Hematopoietic multipotent progenitor cell (in vitro differentiated cells): ENCODE measurements at regions not wholly inside any gene's neighbourhood (a gene's known extent, or its start where the extent isn't known, plus 50 kb on each side); places are given as distances from the start of the nearest gene placed in this dataset.
A peak's percentile ranks its signal among the peaks of the same experiment; 100 is the strongest.
"Not testable (repeated sequence)": the region's sequence is repeated elsewhere in the genome, so short reads cannot be mapped to it uniquely, and the experiment has no call there.

Source experiments
- DNase-seq, 3 donors: peaks; one replicate each; pipeline ENCODE4 v3.0.0-alpha.2; 2011 to 2015; ENCODE audit warnings: low read depth in 2 of 3, low spot score in 2 of 3

- no peak for DNase-seq
These were observed 1511.0 kb upstream of the ADGRL3 start for GRCh38 chr4:59689149-59689548.

- DNase-seq = no peak
These were observed 1504.6 kb upstream of the ADGRL3 start for GRCh38 chr4:59695355-59696053.

DNA sequence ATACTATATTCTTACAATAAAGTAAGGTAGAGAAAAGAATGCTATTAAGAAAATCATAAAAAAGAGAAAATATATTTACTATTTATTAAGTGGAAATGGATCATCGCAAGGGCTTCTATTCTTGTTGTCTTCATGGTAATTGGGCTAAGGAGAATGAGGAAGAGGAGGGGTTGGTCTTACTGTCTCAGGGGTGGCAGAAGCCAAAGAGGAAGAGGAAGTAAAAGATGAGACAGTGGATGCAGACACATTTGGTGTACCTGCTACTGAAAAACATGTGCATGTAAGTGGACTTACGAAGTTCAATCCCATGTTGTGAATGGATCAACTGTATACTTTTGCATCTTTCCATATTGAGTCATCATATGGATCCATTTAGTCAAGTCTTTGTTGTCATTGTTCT lies 1502.1 kb upstream of the ADGRL3 start:
- DNase-seq = peak in 1 of 3 donors; percentile 1

DNA sequence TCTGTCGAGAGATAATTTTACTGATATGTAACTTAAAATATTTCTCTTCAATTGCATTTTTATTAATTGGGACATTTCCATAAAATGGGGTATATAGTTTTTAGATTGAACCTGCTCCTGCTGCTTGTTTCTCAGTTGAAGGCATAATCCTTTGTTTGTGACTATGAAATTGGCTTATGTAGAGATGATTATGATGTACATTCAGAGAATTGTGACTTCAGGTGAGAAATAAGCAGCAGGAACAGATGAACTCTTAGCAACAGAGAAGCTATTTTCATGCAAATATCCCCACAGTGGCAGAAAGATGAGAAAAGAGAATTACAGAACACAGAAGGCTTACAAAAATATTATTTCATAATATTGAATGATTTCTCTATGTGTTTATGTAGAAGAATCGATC lies 1499.5 kb upstream of the ADGRL3 start:
- no peak for DNase-seq

GRCh38 chr4:59704616-59705015 lies 1495.5 kb upstream of the ADGRL3 start:
- DNase-seq = peak in 2 of 3 donors; percentile 75 to 82

DNA sequence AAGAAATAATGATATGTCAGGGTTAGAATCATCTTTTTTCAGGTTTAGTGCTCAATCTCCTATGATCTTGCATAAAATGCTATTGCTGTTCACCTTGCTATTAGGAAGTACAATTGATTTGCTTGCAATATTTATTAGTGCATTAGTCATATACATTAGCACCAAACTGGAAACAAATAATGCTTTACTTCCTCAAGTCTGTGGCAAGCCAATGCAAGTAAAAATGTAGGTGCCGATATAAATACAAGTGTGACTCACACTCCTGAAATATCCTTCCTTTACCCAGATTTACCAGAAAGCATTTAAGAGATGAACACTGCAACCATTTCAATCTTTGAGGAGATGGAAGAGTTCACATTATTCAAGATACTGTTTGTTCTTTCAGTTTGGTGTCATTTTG lies 1487.7 kb upstream of the ADGRL3 start:
- DNase-seq = no peak

DNA sequence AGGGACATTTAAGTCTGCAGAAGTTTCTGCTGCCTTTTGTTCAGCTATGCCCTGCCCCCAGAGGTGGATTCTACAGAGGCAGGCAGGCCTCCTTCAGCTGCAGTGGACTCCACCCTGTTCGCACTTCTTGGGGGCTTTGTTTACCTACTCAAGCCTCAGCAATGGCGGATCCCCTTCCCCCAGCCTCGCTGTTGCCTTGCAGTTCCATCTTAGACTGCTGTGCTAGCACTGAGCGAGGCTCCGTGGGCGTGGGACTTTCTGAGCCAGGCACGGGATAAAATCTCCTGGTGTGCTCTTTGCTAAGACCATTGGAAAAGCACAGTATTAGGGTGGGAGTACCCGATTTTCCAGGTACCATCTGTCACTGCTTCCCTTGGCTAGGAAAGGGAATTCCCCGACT lies 1475.8 kb upstream of the ADGRL3 start:
- DNase-seq = not testable (repeated sequence)

GRCh38 chr4:59727745-59728144 lies 1472.4 kb upstream of the ADGRL3 start:
- no peak for DNase-seq

- DNase-seq = no peak
These were observed 1471.6 kb upstream of the ADGRL3 start for GRCh38 chr4:59728496-59728895.

DNA sequence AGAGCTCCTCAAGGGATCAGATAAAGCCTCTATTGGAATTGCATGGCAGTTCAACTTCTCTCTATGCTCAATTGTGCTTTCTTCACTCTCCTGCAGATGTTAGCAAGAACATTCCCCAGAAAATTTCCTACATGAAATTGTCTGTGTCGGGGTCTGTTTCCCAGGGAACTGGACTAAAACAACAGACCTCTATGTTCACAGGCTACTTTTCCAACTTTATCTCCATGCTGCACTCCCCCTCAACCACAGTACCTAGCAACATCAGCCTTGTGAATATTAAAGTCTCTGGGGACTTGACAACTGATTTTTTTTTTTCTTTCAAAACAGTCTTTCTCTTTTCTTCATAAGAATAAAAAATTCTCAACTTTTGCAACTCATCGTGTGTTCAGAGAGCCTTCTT lies 1470.8 kb upstream of the ADGRL3 start:
- no peak for DNase-seq

- no peak for DNase-seq
These were observed 1451.7 kb upstream of the ADGRL3 start for GRCh38 chr4:59748433-59748832.

- DNase-seq = no peak
These were observed 1440.9 kb upstream of the ADGRL3 start for GRCh38 chr4:59759082-59759825.

GRCh38 chr4:59762344-59762743 lies 1437.8 kb upstream of the ADGRL3 start:
- no peak for DNase-seq

DNA sequence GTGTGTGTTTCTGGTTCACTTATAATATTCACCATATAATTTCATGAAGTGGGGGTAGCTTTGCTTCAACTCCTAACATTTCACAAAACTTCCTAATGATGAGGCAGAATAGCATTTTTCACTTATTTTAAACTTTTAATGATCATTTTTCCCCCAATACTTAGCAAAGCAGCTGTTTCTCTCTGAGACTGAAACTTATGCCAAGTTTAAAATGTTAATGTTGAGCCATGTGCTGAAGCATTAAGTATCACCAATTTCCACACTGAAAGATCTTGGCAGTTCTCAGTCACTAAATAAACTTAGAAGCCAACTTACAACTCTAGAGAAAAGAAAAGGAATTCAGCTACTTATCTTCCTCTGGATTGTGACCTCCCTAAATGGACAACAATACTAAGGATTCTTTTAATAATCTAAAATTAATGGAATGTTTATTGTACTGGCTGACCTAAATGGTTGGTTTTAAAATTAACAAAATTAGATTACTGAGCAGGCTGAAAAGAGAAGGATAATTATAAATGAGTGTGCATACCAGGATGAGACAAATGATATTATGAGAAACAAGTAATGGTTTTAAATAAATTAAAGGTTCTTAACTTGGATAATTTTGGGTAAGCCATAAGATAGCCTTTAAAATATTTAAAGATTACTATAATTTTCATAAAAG lies 1429.4 kb upstream of the ADGRL3 start:
- no peak for DNase-seq

GRCh38 chr4:59772641-59773139 lies 1427.4 kb upstream of the ADGRL3 start:
- no peak for DNase-seq

DNA sequence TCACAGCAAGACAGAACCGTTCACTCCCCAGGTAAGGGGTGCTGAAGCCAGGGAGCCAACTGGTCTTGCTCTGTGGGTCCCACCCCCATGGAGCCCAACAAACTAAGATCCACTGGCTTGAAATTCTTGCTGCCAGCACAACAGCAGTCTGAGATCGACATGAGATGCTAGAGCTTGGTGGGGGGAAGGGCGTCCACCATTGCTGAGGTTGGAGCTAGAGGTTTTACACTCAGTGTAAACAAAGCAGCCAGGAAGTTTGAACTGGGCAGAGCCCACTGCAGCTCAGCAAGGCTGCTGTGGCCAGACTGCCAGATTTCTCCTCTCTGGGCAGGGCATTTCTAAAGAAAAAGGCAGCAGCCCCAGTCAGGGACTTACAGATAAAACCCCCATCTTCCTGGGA lies 1419.9 kb upstream of the ADGRL3 start:
- DNase-seq = not testable (repeated sequence)

GRCh38 chr4:59805176-59805575 lies 1395.0 kb upstream of the ADGRL3 start:
- DNase-seq = no peak

- no peak for DNase-seq
These were observed 1385.6 kb upstream of the ADGRL3 start for GRCh38 chr4:59814402-59815010.

DNA sequence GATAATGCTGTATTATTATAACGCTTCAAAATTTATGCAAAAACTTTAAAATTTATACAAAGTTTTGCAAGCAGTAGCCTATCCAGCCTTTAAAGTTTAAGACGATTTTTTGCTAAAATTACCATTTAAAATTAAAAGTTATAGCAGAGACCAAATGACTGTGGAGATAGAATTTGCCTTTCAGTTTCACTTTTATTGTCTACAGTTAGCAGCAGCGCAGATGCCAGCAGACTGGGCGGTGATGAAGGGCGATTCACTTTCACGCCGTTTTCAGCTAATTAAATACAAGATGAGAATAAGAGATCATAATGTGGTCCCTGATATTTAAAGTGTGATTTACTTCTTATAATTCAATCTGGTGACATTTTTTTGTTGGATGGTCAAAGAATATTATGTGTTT lies 1381.5 kb upstream of the ADGRL3 start:
- peak in 2 of 3 donors; percentile 31 to 60 for DNase-seq

- no peak for DNase-seq
These were observed 1376.8 kb upstream of the ADGRL3 start for GRCh38 chr4:59823311-59823710.

DNA sequence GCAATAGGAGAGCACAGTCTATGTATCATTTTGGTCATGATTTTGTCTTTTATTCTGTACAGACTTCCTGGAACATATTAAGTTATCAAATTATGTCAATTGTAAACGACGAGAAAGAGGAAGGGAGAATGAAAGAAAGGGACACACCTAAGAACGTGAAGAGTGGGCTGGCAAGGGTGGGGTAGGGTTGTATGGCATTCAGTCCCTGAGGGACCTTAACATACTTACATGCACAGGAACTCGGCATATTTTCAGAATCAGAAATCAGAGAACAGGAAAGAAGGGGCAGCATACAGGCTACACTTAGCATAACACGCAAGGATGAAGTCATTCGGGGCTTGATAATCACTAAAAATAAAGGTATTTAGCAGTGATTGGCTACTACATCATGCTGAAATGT lies 1375.0 kb upstream of the ADGRL3 start:
- DNase-seq = no peak
